ENCODE measurements at regions not wholly inside any gene's neighbourhood (a gene's known extent, or its start where the extent isn't known, plus 50 kb on each side); places are given as distances from the start of the nearest gene placed in this dataset.

- no peak for DNase-seq
- Mint-ChIP-seq H3K36me3 (ENCODE audit: low read depth) (no peaks in the 10 kb centered on the region), H3K4me3 (no peak overlapping the region), H3K27me3 (no peaks in the 10 kb centered on the region), H3K4me1 (no peaks in the 10 kb centered on the region), H3K9me3 (no peaks in the 10 kb centered on the region), H3K27ac (no peak overlapping the region)
- no peak for ATAC-seq
Measured at GRCh38 chr6:21680611-21681010, 87.1 kb downstream of the SOX4 start.

- H3K9me3 Mint-ChIP-seq, result peaks cover 4% of the 10 kb centered on the region
- H3K36me3 Mint-ChIP-seq (ENCODE audit: low read depth), result no peaks in the 10 kb centered on the region
- ATAC-seq (no peak), DNase-seq (no peak)
- no peaks in the 10 kb centered on the region for H3K27me3 Mint-ChIP-seq
- no peak overlapping the region for H3K4me3 Mint-ChIP-seq
- H3K4me1 Mint-ChIP-seq, result no peaks in the 10 kb centered on the region
- H3K27ac Mint-ChIP-seq, result no peak overlapping the region
Measured at GRCh38 chr6:21690489-21690888, 96.9 kb downstream of the SOX4 start.

GRCh38 chr6:21691685-21692346 lies 98.3 kb downstream of the SOX4 start:
- H3K27me3 Mint-ChIP-seq, result no peaks in the 10 kb centered on the region
- H3K4me1 Mint-ChIP-seq, result no peaks in the 10 kb centered on the region
- no peak overlapping the region for H3K27ac Mint-ChIP-seq
- no peaks in the 10 kb centered on the region for H3K36me3 Mint-ChIP-seq (ENCODE audit: low read depth)
- peaks cover 4% of the 10 kb centered on the region for H3K9me3 Mint-ChIP-seq
- DNase-seq, result no peak
- ATAC-seq, result no peak
- H3K4me3 Mint-ChIP-seq, result no peak overlapping the region

- no peak for DNase-seq
- Mint-ChIP-seq H3K4me1 (no peaks in the 10 kb centered on the region), H3K9me3 (peaks cover 4% of the 10 kb centered on the region), H3K36me3 (ENCODE audit: low read depth) (no peaks in the 10 kb centered on the region), H3K4me3 (no peak overlapping the region), H3K27ac (no peak overlapping the region), H3K27me3 (no peaks in the 10 kb centered on the region)
- ATAC-seq, result no peak
Measured at GRCh38 chr6:21692721-21693120, 99.2 kb downstream of the SOX4 start.

- Mint-ChIP-seq H3K4me1 (no peaks in the 10 kb centered on the region), H3K9me3 (no peaks in the 10 kb centered on the region), H3K27me3 (no peaks in the 10 kb centered on the region), H3K27ac (no peak overlapping the region), H3K4me3 (no peak overlapping the region), H3K36me3 (ENCODE audit: low read depth) (no peaks in the 10 kb centered on the region)
- ATAC-seq (no peak), DNase-seq (no peak)
Measured at GRCh38 chr6:21694168-21694567, 100.6 kb downstream of the SOX4 start.

GRCh38 chr6:21707524-21708319 lies 114.2 kb downstream of the SOX4 start:
- Mint-ChIP-seq H3K27ac (no peak overlapping the region), H3K4me1 (no peaks in the 10 kb centered on the region), H3K27me3 (no peaks in the 10 kb centered on the region), H3K36me3 (ENCODE audit: low read depth) (no peaks in the 10 kb centered on the region), H3K9me3 (no peaks in the 10 kb centered on the region), H3K4me3 (no peak overlapping the region)
- ATAC-seq (no peak), DNase-seq (no peak)

- H3K27me3 Mint-ChIP-seq, result no peaks in the 10 kb centered on the region
- H3K27ac Mint-ChIP-seq, result no peak overlapping the region
- no peak overlapping the region for H3K4me3 Mint-ChIP-seq
- H3K9me3 Mint-ChIP-seq, result no peaks in the 10 kb centered on the region
- no peaks in the 10 kb centered on the region for H3K36me3 Mint-ChIP-seq (ENCODE audit: low read depth)
- H3K4me1 Mint-ChIP-seq, result no peaks in the 10 kb centered on the region
- DNase-seq, result no peak
- no peak for ATAC-seq
Measured at GRCh38 chr6:21708320-21708580, 114.7 kb downstream of the SOX4 start.

- no peak for ATAC-seq
- Mint-ChIP-seq H3K4me1 (no peaks in the 10 kb centered on the region), H3K36me3 (ENCODE audit: low read depth) (no peaks in the 10 kb centered on the region), H3K27me3 (peaks cover 3% of the 10 kb centered on the region), H3K4me3 (no peak overlapping the region), H3K9me3 (no peaks in the 10 kb centered on the region), H3K27ac (no peak overlapping the region)
- no peak for DNase-seq
Measured at GRCh38 chr6:21710216-21710615, 116.7 kb downstream of the SOX4 start.

GRCh38 chr6:21710908-21711627 lies 117.5 kb downstream of the SOX4 start:
- Mint-ChIP-seq H3K27me3 (peaks cover 3% of the 10 kb centered on the region), H3K9me3 (no peaks in the 10 kb centered on the region), H3K27ac (no peak overlapping the region), H3K36me3 (ENCODE audit: low read depth) (no peaks in the 10 kb centered on the region), H3K4me1 (no peaks in the 10 kb centered on the region), H3K4me3 (no peak overlapping the region)
- ATAC-seq (no peak), DNase-seq (no peak)

GRCh38 chr6:21712213-21712612 lies 118.7 kb downstream of the SOX4 start:
- Mint-ChIP-seq H3K9me3 (no peaks in the 10 kb centered on the region), H3K4me3 (no peak overlapping the region), H3K4me1 (no peaks in the 10 kb centered on the region), H3K36me3 (ENCODE audit: low read depth) (no peaks in the 10 kb centered on the region), H3K27me3 (peaks cover 3% of the 10 kb centered on the region), H3K27ac (no peak overlapping the region)
- ATAC-seq, result no peak
- DNase-seq, result no peak

- H3K27ac Mint-ChIP-seq, result no peak overlapping the region
- peaks cover 3% of the 10 kb centered on the region for H3K27me3 Mint-ChIP-seq
- ATAC-seq (no peak), DNase-seq (no peak)
- H3K4me1 Mint-ChIP-seq, result no peaks in the 10 kb centered on the region
- H3K4me3 Mint-ChIP-seq, result no peak overlapping the region
- no peaks in the 10 kb centered on the region for H3K9me3 Mint-ChIP-seq
- H3K36me3 Mint-ChIP-seq (ENCODE audit: low read depth), result no peaks in the 10 kb centered on the region
Measured at GRCh38 chr6:21713481-21713880, 119.9 kb downstream of the SOX4 start.

GRCh38 chr6:21715180-21715579 lies 121.6 kb downstream of the SOX4 start:
- Mint-ChIP-seq H3K27me3 (peaks cover 3% of the 10 kb centered on the region), H3K4me3 (no peak overlapping the region), H3K4me1 (no peaks in the 10 kb centered on the region), H3K9me3 (no peaks in the 10 kb centered on the region), H3K36me3 (ENCODE audit: low read depth) (no peaks in the 10 kb centered on the region), H3K27ac (no peak overlapping the region)
- DNase-seq (no peak), ATAC-seq (no peak)

- ATAC-seq, result no peak
- Mint-ChIP-seq H3K4me3 (no peak overlapping the region), H3K9me3 (no peaks in the 10 kb centered on the region)
Measured at GRCh38 chr6:21722510-21722909, 129.0 kb downstream of the SOX4 start.

GRCh38 chr6:21726676-21727075 lies 133.1 kb downstream of the SOX4 start:
- no peak for ATAC-seq
- Mint-ChIP-seq H3K9me3 (no peaks in the 10 kb centered on the region), H3K4me1 (peaks cover 2% of the 10 kb centered on the region), H3K4me3 (no peak overlapping the region), H3K27ac (no peak overlapping the region), H3K36me3 (ENCODE audit: low read depth) (no peaks in the 10 kb centered on the region), H3K27me3 (peaks cover 2% of the 10 kb centered on the region)
- no peak for DNase-seq

More at GRCh38 chr6:21722510-21722909, 129.0 kb downstream of the SOX4 start:
- Mint-ChIP-seq H3K4me1 (peaks cover 2% of the 10 kb centered on the region), H3K36me3 (ENCODE audit: low read depth) (no peaks in the 10 kb centered on the region), H3K27ac (no peak overlapping the region), H3K27me3 (peaks cover 2% of the 10 kb centered on the region)
- no peak for DNase-seq

GRCh38 chr6:21728141-21728540 lies 134.6 kb downstream of the SOX4 start:
- DNase-seq (no peak), ATAC-seq (no peak)
- peaks cover 2% of the 10 kb centered on the region for H3K27me3 Mint-ChIP-seq
- H3K4me1 Mint-ChIP-seq, result no peaks in the 10 kb centered on the region
- H3K27ac Mint-ChIP-seq, result no peak overlapping the region
- no peaks in the 10 kb centered on the region for H3K9me3 Mint-ChIP-seq
- no peaks in the 10 kb centered on the region for H3K36me3 Mint-ChIP-seq (ENCODE audit: low read depth)
- H3K4me3 Mint-ChIP-seq, result no peak overlapping the region

All from activated naive CD8-positive, alpha-beta T cell treated with anti-CD3 and anti-CD28 coated beads, Interleukin-2, amount 50 U/mL, for 24 hours (primary cell).